PFSK-1 (cell line): ENCODE measurements at regions not wholly inside any gene's neighbourhood (a gene's known extent, or its start where the extent isn't known, plus 50 kb on each side); places are given as distances from the start of the nearest gene placed in this dataset.

ENCODE experiments used
- POLR2AphosphoS5 ChIP-seq: IDR thresholded peaks from 2 replicates; pipeline ENCODE4 v1.6.1; 2012; ENCODE audit warnings: low read depth, mild to moderate bottlenecking, control low read depth, low read length, moderate library complexity
- SIN3A ChIP-seq: IDR thresholded peaks from 2 replicates; pipeline ENCODE4 v1.6.1; 2012; ENCODE audit warnings: mild to moderate bottlenecking, low read length, moderate library complexity, borderline replicate concordance; ENCODE audit not compliant: insufficient read depth
- TAF1 ChIP-seq: IDR thresholded peaks from 2 replicates; pipeline ENCODE4 v1.6.1; 2012; ENCODE audit warnings: low read length, control low read depth, borderline replicate concordance; ENCODE audit not compliant: insufficient read depth
- TF ChIP-seq, protein P1 (sequence below), 2 experiments: IDR thresholded peaks; 2 replicates each; pipeline versions ENCODE4 v1.6.1 to v1.8.0; 2011 to 2012; ENCODE audit warnings: low read depth in 2 of 2, low read length in 2 of 2, control low read depth in 1 of 2, inconsistent platforms in 1 of 2, mild to moderate bottlenecking in 1 of 2, moderate library complexity in 1 of 2; ENCODE audit not compliant: insufficient read depth in 1 of 2

DNA sequence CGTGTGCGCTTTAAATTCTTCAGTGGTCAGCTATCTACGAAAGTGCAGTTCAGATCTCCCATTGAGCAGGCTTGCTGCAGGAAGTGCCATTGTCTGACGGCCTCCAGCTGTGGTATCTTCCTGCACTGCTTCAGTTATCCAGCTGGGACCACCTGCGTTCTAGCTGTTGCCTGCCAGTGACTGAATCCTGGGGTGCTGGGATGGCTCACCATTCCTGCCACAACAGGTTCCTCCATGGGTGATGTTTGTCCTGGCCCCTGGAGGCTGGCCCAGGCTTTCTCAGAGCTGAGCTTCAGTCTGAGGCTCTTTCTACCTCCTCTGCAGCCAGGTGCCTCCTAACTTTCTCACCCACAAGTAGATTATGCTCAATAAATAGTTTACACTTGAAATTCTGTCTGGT lies 498.5 kb upstream of the HS6ST1 start:
- TF ChIP-seq SIN3A (no peak), POLR2AphosphoS5 (no peak), TAF1 (no peak)
- TF ChIP-seq, protein P1, sequence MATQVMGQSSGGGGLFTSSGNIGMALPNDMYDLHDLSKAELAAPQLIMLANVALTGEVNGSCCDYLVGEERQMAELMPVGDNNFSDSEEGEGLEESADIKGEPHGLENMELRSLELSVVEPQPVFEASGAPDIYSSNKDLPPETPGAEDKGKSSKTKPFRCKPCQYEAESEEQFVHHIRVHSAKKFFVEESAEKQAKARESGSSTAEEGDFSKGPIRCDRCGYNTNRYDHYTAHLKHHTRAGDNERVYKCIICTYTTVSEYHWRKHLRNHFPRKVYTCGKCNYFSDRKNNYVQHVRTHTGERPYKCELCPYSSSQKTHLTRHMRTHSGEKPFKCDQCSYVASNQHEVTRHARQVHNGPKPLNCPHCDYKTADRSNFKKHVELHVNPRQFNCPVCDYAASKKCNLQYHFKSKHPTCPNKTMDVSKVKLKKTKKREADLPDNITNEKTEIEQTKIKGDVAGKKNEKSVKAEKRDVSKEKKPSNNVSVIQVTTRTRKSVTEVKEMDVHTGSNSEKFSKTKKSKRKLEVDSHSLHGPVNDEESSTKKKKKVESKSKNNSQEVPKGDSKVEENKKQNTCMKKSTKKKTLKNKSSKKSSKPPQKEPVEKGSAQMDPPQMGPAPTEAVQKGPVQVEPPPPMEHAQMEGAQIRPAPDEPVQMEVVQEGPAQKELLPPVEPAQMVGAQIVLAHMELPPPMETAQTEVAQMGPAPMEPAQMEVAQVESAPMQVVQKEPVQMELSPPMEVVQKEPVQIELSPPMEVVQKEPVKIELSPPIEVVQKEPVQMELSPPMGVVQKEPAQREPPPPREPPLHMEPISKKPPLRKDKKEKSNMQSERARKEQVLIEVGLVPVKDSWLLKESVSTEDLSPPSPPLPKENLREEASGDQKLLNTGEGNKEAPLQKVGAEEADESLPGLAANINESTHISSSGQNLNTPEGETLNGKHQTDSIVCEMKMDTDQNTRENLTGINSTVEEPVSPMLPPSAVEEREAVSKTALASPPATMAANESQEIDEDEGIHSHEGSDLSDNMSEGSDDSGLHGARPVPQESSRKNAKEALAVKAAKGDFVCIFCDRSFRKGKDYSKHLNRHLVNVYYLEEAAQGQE (IDR thresholded peaks at IDR 0.05; ENCODE audit: insufficient read depth in 1 of 2, low read depth in 2 of 2, low read length in 2 of 2): no peak
